ENCODE measurements at regions not wholly inside any gene's neighbourhood (a gene's known extent, or its start where the extent isn't known, plus 50 kb on each side); places are given as distances from the start of the nearest gene placed in this dataset.
"Not testable (repeated sequence)": the region's sequence is repeated elsewhere in the genome, so short reads cannot be mapped to it uniquely, and the experiment has no call there.

- TF ChIP-seq CTCF (conservative IDR thresholded peaks at IDR 0.05 in 1 of 2, IDR thresholded peaks at IDR 0.05 in 1 of 2; ENCODE audit: low read depth in 1 of 2, low read length in 2 of 2); EZH2 (IDR thresholded peaks at IDR 0.05; ENCODE audit: low read length, missing control alignments): not testable (repeated sequence)
Measured at GRCh38 chr17:18568108-18568995, 75.8 kb downstream of the TBC1D28 start.

Measured in fibroblast of lung (primary cell).